GM19351 (cell line): ENCODE measurements at regions not wholly inside any gene's neighbourhood (a gene's known extent, or its start where the extent isn't known, plus 50 kb on each side); places are given as distances from the start of the nearest gene placed in this dataset.

Experiments used
- ATAC-seq: cut with Tn5 transposase; IDR thresholded peaks from one replicate; pipeline ENCODE4 v1.9.1; 2021; ENCODE audit warnings: mild to moderate bottlenecking, moderate library complexity; ENCODE audit not compliant: unreplicated experiment

GRCh38 chr11:116173506-116173905, 599.3 kb downstream of the BUD13 start:
- no peak for ATAC-seq

- no peak for ATAC-seq
Measured at GRCh38 chr11:116172851-116173250, 599.9 kb downstream of the BUD13 start.

GRCh38 chr11:116172156-116172555, 600.6 kb downstream of the BUD13 start:
- no peak for ATAC-seq

- no peak for ATAC-seq
Measured at GRCh38 chr11:116171271-116172140, 601.3 kb downstream of the BUD13 start.

GRCh38 chr11:116170526-116171120, 602.2 kb downstream of the BUD13 start:
- no peak for ATAC-seq

- ATAC-seq = no peak
Measured at GRCh38 chr11:116169776-116170175, 603.0 kb downstream of the BUD13 start.

- ATAC-seq = no peak
Measured at GRCh38 chr11:116168459-116168787, 604.4 kb downstream of the BUD13 start.

GRCh38 chr11:116167706-116168458, 604.9 kb downstream of the BUD13 start:
- no peak for ATAC-seq

GRCh38 chr11:116166573-116167465, 606.0 kb downstream of the BUD13 start:
- no peak for ATAC-seq

GRCh38 chr11:116164843-116165242, 607.9 kb downstream of the BUD13 start:
- ATAC-seq = no peak

- ATAC-seq = no peak
Measured at GRCh38 chr11:116162886-116163230, 609.9 kb downstream of the BUD13 start.

- no peak for ATAC-seq
Measured at GRCh38 chr11:116162086-116162885, 610.5 kb downstream of the BUD13 start.

GRCh38 chr11:116148645-116149044, 624.1 kb downstream of the BUD13 start:
- ATAC-seq = no peak

- ATAC-seq = no peak
Measured at GRCh38 chr11:116148056-116148455, 624.7 kb downstream of the BUD13 start.

GRCh38 chr11:116145187-116145865, 627.5 kb downstream of the BUD13 start:
- ATAC-seq = no peak

- no peak for ATAC-seq
Measured at GRCh38 chr11:116144387-116144958, 628.3 kb downstream of the BUD13 start.

GRCh38 chr11:116138280-116138679, 634.1 kb upstream of the CADM1 start:
- no peak for ATAC-seq

- no peak for ATAC-seq
Measured at GRCh38 chr11:116137753-116138152, 633.5 kb upstream of the CADM1 start.

- ATAC-seq = no peak
Measured at GRCh38 chr11:116136987-116137674, 632.9 kb upstream of the CADM1 start.
